ENCODE measurements at regions not wholly inside any gene's neighbourhood (a gene's known extent, or its start where the extent isn't known, plus 50 kb on each side); places are given as distances from the start of the nearest gene placed in this dataset.

DNA sequence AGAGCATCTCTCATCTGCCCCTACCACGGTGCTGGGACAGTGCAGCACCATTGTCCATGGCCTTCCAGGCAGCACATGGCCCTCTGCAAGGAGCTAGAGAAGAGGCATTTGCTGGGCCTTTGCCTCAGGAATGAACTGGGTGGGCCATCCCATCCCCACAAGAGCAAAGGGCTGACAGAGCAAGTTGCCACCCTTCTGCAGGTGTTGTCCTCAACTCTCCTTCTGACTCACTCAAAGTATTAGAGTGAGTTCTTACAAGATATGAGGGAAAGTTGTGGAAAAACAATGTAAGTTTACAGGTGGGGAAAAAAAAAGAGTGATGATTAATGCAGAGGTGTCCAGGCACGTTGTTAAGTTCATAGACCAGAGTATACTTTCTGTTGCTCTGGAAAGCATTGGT is 261.2 kb downstream of the SKIDA1 start:
- DNase-seq (ENCODE audit: low read depth in 1 of 2, low spot score in 1 of 2), result no peak

GRCh38 chr10:21263839-21264238 is 261.6 kb downstream of the SKIDA1 start:
- DNase-seq (ENCODE audit: low read depth in 1 of 2, low spot score in 1 of 2), result no peak

- no peak for DNase-seq (ENCODE audit: low read depth in 1 of 2, low spot score in 1 of 2)
These were observed 262.1 kb downstream of the SKIDA1 start for GRCh38 chr10:21263263-21263803.

DNA sequence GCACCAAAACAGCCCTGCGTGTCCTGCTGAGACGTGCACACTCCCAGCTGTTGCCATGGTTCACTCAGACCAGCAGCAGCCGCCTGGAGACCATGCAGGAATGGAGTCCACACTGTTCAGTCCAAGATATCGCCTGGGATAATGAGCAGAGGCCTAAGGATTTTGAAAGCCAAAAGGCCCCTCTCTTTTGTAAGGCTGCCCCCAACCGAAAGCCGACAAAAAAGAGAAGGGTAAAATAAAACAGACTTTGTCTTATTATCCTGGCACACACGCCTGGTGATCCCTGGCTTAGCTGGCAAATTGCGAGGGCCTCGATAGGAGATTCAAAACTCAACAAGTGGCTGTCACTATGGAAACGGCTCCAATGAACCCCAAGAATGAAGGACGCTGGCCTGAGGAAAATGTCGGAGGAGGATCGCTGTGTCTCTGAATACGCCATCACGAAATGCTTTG is 263.6 kb downstream of the SKIDA1 start:
- no peak for DNase-seq (ENCODE audit: low read depth in 1 of 2, low spot score in 1 of 2)

GRCh38 chr10:21260506-21261149 is 264.9 kb downstream of the SKIDA1 start:
- DNase-seq (ENCODE audit: low read depth in 1 of 2, low spot score in 1 of 2), result no peak

- DNase-seq (ENCODE audit: low read depth in 1 of 2, low spot score in 1 of 2), result no peak
These were observed 265.4 kb downstream of the SKIDA1 start for GRCh38 chr10:21260066-21260465.

- DNase-seq (ENCODE audit: low read depth in 1 of 2, low spot score in 1 of 2), result no peak
These were observed 267.6 kb downstream of the SKIDA1 start for GRCh38 chr10:21257919-21258318.

GRCh38 chr10:21257191-21257590 is 268.3 kb downstream of the SKIDA1 start:
- DNase-seq (ENCODE audit: low read depth in 1 of 2, low spot score in 1 of 2), result no peak

- DNase-seq (ENCODE audit: low read depth in 1 of 2, low spot score in 1 of 2), result no peak
These were observed 276.0 kb downstream of the SKIDA1 start for GRCh38 chr10:21249435-21249834.

DNA sequence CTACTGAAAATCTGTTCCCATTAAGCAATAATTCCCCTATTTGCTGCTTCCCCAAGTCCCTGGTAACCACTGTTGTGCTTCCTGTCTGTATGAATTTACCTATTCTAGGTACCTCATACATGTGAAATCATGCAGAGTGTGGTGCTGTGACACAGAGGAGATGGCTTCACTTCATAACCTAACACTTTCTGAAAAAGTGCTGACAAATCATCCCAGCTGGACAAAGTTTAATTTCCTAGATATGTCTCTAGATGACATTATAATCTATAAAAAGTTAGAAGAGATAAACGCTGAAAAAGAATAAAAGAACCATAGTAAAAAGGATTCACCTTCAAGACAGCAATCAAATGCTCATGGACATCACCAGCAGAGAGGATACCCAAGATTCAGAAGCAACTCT is 277.9 kb downstream of the SKIDA1 start:
- no peak for DNase-seq (ENCODE audit: low read depth in 1 of 2, low spot score in 1 of 2)

DNA sequence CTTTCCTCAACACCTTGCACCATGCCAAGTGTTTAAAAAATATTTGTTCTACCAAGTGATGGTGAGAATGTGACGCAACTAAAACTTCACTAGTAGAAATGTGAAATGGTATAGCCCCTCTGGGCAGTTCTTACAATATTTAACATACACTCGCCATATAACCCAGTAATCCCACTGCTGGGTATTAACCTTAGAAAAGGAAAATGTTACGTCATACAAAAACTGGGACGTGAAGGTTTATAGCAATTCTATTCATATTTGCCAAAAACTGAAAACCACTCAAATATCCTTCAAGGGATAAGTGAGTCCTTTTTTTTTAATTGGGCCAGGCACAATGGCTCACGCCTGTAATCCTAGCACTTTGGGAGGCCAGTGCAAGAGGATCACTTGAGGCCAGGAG is 279.3 kb downstream of the SKIDA1 start:
- DNase-seq (ENCODE audit: low read depth in 1 of 2, low spot score in 1 of 2), result no peak

DNA sequence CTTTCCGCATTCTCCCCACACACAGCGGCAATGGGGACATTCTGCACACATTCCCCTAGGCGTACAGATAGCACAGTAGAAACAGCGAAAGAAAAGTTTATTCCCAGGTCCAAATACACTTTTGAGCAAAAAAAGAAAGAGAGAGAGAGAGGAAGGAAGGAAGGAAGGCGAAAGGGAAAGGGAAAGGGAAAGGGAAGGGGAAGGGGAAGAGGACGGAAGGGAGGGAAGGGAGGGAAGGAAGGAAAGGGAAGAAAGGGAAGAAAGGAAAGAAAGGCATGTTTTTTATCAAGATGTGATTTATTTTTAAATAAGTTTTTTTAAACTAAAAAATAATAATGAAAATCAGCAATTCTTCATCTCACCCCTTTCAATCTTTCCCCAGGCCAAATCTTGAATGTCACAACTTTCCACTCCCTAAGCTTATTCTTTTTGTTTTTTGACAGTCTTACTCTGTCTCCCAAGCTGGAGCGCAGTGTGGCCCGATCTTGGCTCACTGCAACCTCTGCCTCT is 281.7 kb downstream of the SKIDA1 start:
- no peak for DNase-seq (ENCODE audit: low read depth in 1 of 2, low spot score in 1 of 2)

- DNase-seq (ENCODE audit: low read depth in 1 of 2, low spot score in 1 of 2), result no peak
These were observed 282.6 kb downstream of the SKIDA1 start for GRCh38 chr10:21242915-21243314.

DNA sequence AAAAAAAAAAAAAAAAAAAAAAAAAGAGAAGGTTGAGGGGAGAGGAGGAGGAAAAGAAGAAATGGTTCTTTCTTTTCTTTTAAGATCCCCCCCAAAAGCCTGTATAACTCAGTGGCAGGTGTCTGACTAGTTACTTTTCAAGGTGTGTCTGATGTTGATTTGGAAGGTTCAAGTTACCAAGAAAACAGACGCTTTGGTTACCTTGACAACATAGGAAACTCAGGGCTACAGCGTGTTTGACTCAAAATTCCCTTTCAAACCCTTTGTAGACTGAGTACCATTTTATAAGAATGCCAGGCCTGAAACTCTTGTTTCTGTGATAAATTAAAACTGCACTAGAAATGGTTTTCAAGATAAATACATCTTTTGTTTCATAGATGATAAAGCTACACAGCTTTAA is 286.8 kb downstream of the SKIDA1 start:
- no peak for DNase-seq (ENCODE audit: low read depth in 1 of 2, low spot score in 1 of 2)

DNA sequence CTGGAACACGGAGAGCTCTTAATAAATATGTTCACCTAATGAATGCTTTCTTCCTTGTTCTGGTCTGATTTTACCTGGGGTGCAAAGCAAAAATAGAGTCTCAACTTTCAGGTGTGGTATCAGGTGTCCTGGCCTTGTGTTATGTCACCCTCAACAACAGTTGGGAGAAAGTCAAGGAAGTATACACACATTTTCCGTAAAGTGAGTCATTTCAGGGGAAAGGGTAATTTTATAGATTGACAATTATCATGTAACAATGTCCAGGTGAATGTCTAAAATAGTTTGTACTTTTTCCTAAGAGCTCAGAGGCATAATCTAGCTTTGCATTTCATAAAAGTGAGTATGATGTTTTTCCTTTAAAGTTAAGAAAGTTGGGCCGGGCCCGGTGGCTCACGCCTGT is 287.4 kb downstream of the SKIDA1 start:
- DNase-seq (ENCODE audit: low read depth in 1 of 2, low spot score in 1 of 2), result no peak

DNA sequence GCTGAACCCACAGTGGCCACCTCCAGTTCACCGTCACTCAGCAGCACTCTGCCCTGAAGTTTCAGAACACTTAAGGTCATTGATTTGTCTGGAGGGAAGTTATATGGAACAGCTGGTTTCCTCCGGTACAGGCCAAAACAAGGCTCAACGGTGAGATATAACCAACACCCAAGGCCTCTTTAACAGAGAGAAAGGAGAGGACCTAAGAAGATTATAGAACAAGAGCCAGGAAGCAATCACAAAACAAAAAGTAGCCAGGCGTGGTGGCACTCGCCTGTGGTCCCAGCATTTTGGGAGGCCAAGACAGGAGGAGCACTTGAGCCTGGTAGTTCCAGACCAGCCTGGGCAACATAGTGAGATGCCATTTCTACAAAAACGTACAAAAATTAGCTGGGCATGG is 290.7 kb downstream of the SKIDA1 start:
- no peak for DNase-seq (ENCODE audit: low read depth in 1 of 2, low spot score in 1 of 2)

GRCh38 chr10:21230219-21230618 is 295.3 kb downstream of the SKIDA1 start:
- no peak for DNase-seq (ENCODE audit: low read depth in 1 of 2, low spot score in 1 of 2)

DNA sequence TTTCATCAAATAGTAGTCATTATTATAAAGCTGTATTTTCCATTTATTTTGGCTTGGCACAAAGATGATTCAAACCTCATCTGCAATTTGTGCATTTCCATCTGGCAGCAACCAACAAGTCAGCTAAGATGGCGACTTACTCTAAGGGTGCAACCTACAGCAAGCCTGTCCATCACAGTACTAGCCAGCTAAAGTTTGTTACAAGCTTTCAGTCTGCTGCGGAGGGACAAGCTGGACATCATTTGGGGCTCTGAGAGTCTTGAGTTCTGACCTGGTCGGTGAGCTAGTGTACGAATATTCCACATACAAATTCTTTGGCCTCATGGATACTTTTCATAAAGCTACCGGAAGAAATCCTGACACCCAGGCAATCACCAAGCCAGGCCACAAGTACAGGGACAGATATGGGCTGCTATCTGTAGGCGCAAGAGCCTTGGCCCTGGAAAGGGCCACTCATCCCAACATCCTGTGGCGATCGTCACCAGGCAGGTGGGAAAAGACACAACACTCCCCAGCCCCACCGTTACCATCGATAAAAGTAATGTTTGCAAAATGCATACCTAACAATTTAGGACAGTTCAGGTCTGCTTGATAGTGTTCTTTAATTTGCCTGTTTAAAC is 307.6 kb downstream of the SKIDA1 start:
- no peak for DNase-seq (ENCODE audit: low read depth in 1 of 2, low spot score in 1 of 2)

DNA sequence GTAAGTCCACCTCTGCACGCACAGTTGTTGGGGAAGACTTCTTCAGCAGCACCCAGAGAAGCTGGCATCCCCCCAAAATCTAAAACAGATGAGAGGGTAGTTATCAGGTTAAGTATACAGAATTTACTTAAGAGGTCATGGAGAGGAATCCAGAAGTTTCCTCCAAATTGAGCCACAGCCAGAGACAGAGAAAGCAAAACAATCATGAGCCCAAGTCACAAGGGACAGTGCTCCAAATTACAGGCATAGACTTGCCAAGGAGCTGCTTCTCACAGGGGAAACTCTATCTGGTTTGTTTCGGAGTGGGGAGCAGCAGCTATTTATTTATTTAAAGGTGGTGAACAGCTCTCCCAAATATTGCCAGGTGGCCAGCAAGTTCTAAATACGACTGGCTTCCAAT is 308.4 kb downstream of the SKIDA1 start:
- DNase-seq (ENCODE audit: low read depth in 1 of 2, low spot score in 1 of 2), result no peak

- no peak for DNase-seq (ENCODE audit: low read depth in 1 of 2, low spot score in 1 of 2)
These were observed 311.2 kb downstream of the SKIDA1 start for GRCh38 chr10:21214329-21214728.

DNA sequence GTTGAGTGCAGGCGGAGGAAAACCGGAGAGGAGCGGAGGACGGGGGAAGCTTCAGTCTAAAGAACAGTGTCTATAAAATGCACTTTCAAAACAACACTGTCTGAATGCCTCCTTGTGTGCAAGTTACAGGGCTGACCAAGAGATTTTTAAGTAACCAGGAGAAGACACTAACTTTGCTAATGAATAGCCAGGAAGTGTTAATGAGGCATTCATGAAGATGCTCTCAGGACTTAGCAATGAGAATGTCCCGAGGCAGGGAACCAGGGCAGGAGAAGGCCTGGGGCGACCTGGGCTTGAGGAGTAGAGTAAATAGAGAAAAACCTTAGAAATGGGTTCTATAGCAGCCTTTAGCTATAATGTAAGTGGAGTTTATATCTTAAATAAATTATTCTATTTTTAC is 312.1 kb downstream of the SKIDA1 start:
- no peak for DNase-seq (ENCODE audit: low read depth in 1 of 2, low spot score in 1 of 2)

GRCh38 chr10:21212912-21213311 is 312.6 kb downstream of the SKIDA1 start:
- DNase-seq (ENCODE audit: low read depth in 1 of 2, low spot score in 1 of 2), result no peak

GRCh38 chr10:21212348-21212747 is 313.1 kb downstream of the SKIDA1 start:
- no peak for DNase-seq (ENCODE audit: low read depth in 1 of 2, low spot score in 1 of 2)
